GM10266 (cell line): ENCODE measurements at regions not wholly inside any gene's neighbourhood (a gene's known extent, or its start where the extent isn't known, plus 50 kb on each side); places are given as distances from the start of the nearest gene placed in this dataset.

Experiments
- DNase-seq: peaks from one replicate; pipeline ENCODE4 v3.0.0; 2012; ENCODE audit errors: extremely low spot score
- CTCF ChIP-seq: IDR thresholded peaks from 2 replicates; pipeline ENCODE4 v1.5.1; 2012; ENCODE audit warnings: mild to moderate bottlenecking, low read depth; ENCODE audit not compliant: control insufficient read depth, insufficient read depth; ENCODE audit errors: missing control alignments

- TF ChIP-seq CTCF, result no peak
- DNase-seq, result no peak
Observed at GRCh38 chr3:135911110-135911509, 54.4 kb upstream of the PPP2R3A start.

- no peak for TF ChIP-seq CTCF
- no peak for DNase-seq
Observed at GRCh38 chr3:135915206-135915605, 50.3 kb upstream of the PPP2R3A start.
